GM18858 (cell line): ENCODE measurements at regions not wholly inside any gene's neighbourhood (a gene's known extent, or its start where the extent isn't known, plus 50 kb on each side); places are given as distances from the start of the nearest gene placed in this dataset.
A peak's percentile ranks its signal among the peaks of the same experiment; 100 is the strongest.

Experiments
- ATAC-seq: cut with Tn5 transposase; IDR thresholded peaks from one replicate; pipeline ENCODE4 v1.9.1; 2021; ENCODE audit not compliant: unreplicated experiment

DNA sequence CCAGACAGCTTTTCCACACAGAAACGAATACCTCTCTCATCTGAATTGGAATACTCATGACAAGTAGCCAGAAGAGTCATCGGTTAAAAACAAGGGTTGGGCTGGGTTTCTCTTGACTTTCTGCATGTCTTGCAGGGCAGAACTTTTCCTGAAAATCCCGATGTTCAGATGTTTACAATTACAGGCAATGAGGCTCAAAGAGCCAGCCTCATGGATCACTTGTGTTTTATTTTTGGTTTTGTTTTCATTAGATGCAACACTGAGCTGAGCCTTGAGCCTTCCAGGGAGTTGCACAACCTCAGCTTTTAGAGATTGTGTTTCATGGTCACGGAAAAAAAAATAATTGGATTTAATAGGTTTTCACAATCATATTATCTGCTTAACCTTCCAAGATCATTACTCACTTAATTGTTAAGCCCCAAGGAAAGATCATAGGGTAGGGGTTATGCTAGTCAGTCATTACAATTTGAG, 288.1 kb upstream of the PRDM1 start:
- ATAC-seq = no peak

DNA sequence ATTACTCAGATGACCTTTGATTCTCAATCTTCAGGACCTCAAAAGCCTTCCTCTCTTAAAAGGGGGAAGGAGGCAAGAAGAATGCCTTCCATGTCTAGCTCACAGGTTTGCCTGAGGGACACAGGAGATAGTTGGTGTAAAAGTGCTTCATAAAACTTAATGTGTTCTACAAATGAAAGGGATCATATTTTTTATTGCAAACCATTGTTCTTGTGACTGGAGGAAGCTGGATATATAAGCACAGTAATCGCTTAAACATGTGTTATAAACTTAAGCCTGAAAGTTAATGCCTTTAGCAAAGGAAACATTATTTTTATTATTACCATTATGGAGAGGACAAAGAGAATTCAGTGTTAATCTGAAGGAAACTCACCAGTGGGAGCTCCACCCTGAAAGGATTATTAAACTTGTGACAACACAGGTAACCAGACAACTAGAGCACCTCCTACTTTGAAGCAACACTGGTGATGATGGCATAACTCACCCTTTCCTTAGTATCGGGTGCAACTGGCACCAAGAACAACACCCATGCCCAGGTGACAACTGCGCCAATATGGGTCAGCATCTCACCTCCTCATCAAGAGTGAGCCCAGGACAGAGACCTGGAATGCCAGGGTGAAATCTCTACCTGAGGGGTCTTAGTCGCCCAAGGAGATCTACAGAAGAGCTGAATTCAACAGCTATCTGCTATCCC, 288.7 kb upstream of the PRDM1 start:
- ATAC-seq = no peak

DNA sequence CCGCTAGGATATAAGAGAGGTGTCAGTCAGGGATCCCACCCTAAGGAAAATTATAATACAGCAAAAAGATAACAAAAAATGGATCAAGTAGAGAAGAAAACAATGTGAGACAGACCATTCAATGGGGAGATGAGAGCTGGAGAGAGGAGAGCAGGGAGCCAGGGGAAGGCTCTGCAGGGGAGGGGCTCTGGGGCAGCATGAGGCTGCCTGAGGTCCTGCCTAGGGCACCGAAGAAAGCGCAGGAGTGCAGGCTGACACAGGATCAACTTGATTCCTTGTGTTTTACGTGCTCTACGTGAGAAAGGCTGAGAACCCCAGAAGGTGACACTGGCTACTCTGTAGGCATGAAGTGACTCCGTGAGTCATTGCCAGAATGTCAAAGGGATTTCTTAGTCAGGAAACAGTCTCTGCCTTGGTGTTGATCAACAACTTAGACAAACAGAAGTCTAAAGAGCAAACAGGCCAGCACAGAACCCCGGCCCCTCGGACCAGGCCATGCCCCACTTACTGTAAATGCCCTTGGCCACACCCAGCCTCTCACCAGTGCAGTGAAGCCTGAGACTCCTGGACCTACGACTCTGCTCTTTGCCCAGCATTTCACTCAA, 290.1 kb upstream of the PRDM1 start:
- ATAC-seq = no peak

DNA sequence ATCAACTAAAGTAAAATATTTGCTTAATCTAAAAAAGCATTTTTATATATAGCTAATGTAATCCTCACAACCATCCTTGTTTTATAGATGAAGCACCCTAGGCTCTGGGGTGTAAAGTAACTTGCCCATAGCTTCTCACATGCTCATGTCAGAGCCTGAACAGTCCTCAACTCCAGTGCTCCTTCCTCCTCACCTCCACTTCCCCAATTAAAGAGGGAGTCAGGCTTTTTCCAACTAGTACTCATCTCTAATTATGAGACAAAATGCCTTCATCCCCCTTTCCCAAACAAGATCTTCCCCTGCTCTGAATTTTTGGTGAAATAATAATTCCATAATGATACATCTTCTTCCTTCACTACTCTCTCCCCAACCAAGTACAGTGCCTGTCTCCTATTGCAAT, 290.8 kb upstream of the PRDM1 start:
- no peak for ATAC-seq

DNA sequence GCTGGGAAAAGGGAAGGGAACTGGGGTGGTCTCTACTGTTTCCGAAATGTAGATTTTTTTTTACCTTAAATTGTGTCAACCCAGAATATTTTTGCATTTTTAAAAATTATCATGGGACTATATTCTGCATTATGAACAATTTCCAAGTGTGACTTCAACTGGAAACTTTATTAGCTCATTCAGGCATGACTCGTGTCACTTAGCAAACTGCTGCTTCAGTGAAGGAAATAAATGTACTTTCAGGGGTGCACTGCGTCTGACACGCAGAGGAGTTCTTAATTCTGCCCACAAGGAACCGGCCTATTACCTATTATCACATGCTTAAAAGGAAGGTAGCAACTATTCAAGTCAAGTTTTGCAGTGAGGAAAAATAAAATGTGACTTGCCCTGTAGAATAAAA, 291.3 kb upstream of the PRDM1 start:
- peak; percentile 32 for ATAC-seq

DNA sequence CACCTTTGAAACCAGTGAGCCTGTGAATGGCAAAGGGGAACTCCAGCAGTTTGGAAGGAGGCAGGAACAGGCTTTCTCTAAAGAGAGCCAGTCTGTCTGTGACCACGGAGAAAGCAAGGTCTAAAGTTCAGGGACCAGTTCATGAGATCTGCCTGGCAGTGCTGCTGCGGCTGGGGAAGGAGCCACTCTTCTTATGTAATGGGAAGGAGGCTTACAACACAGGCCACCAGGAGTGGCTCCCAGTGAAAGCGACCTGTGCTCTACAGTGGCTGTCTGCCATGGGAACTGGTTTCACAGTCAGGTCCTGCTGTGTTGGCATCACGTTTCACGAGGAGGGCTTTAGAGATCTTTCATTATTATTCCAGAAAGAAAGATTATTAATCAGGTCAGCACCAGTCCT, 291.9 kb upstream of the PRDM1 start:
- ATAC-seq = no peak

DNA sequence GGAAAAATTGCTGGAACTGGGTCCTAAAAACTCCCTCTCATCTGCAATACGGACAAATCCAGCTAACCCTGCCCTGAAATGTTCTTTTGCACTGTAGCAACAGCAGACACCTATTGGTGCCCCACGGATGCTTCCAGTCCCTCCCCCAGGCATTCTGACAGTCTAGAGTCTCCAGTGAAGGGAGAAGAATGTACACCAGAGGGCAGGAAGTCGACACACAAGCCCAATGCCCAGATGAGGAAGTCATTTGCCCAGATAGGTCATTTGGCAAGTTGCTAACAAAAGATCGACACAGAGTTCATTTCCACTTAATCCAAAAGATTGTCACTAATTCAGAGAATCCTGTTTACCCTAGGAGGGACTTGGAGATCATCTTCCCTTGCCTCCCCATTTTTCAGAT, 293.0 kb upstream of the PRDM1 start:
- no peak for ATAC-seq

DNA sequence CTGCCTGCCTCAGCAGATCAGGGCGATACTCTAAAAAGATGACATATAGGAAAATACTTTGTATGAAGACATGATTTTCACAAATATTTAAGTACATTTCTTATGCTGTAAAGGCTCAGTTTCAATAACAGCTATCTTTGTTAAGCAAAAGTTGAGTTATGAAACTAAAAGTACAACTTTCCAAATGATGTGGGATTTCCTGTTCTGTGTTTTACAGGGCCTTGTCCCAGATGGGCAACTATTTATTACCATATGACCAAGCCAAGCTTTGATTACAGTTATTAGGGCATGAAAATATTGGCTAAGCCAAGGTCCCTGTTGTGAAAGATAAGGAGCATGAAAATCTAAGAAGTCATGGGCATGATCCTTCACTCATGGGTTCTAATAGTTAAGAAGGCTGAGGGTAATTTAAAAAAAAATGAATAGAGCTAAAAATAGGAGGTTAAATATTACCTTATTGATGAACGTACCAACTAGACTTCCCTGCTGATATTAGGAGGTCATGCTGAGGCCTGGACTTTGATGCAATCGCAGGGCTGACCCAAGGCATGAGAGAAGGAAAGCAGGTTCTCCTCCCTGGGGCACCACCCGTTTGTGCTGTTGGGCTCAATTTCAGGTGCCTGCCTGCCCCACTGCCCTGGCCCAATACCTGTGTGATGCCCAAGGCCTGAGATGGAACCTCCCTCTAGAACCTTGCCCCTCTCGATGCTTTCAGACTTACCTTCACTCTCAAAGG, 294.4 kb upstream of the PRDM1 start:
- ATAC-seq = peak; percentile 38

DNA sequence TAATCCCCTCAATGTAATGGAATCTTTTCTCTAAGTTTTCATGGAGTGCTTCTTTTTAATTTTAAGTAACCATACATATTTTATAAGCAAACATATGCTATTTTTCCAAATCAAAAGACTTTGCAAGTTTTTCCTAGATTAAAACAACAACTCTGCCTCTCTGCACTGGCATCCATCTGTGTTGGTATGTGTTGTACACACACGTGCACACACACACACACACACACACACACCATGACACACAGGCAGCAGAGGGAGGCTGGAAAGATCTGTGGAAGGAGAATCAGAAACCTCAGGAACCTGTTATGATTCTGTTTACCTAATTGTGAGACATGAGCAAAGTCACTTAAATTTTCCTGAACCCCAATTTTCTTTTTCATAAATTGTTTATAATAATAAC, 295.0 kb upstream of the PRDM1 start:
- ATAC-seq = no peak

DNA sequence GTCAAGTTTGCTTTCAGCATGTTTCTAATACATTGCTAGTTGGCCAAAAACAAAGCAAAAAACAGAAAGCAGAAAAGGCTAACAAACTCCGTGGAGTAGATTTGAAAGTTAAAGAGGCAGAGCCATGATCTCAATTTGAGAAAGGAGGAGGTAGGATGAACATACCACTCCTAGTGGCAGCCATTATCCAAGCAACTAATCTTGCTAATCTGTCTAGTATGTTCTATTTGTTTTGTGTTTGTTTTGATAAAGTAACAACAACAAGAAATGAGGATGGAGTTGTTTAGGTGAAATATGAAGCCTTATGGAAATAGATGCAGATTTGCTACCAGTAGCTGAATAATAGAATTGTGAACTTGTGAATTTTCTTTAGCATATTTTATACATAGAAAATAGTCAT, 295.5 kb upstream of the PRDM1 start:
- no peak for ATAC-seq

DNA sequence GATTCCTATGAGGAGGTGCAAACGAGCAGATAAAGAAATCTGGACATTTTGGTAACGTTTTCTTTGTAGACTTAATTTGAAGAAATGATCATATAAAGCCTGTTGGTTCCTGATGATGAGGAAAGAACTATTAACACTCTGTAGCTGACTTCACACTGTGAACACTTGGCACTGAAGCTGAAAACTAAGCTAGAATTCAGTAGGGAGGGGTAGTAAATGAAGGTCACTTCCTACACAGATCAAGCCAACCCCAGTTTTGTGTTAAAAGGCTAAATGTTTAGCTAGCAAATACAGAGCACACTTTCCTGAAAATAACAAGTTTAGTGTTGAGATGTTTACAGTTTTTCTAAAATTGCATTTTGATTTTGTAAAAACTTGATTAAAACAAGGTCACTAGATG, 296.2 kb upstream of the PRDM1 start:
- ATAC-seq = no peak

DNA sequence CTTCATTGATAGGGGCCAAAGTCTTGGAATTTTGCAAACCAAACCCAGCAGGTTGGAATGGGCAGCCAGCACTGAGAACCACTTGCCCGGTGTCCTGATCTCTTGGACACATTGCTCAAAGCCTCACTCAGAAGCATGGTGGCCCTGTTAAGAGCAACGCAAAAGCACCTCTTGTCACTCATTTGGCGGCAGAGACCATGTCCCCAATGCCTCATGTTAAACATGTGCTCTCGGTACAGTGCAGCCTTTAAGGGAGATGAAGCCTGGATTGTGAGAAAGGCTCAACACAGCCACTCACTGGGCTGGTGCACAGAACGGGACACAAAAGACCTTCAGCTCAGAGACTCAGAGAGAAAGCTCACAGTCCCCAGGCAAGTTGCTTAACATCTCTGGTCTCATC, 298.4 kb upstream of the PRDM1 start:
- ATAC-seq = no peak

DNA sequence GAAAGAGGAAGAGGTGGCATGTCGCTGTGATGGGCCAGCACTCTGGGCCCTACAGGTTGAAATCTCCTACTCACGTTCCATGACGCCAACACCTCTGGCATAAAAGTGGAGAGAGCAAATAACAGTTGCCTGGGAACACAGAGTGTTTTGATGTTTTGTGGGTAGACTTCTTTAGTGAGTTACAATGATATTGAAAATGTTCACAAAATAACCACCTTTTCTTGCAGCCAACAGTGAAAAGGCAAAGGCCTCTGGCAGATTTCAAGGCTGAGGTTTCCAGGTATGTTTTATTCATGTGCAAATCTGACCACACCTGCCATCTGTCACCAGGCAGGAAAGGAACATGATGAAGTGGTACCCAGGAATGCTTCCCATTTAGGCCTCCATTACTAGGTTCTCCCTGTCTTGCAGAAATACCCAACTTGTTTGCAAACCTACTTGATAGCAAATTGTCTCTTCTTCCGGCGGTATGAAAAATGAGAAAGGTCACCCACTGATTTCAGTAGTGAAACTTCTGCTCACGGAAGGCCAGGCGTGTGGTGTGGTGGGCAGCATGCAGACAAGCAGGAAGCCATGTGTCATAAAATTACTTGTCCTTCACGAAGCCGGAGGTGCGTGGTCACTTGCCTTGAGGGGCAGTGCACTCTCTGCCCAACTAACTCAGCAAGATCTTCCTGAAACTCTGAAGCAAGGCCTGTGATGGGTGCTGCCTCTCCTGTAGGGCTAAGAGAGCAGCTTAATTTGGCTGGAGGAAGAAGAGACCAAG, 299.1 kb upstream of the PRDM1 start:
- peak; percentile 54 for ATAC-seq

DNA sequence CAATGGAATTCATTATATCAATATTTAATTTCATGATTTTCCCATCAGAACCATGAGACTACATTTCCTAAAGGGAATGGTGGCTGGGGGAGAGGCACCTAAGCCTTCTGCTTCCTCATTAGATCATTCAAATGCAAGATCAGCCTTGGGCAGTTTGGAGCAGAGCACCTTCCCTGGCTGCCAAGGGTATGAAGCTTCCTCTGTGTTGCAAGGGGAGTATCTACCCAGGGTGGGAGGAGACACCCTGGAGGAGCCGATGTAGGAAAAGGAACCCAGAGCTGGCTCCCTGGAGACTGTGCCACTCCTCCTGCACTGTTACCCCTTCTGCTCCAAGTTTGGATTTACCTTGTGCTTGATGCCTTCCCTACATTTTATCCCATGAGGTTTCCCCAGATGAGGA, 299.7 kb upstream of the PRDM1 start:
- ATAC-seq = no peak

DNA sequence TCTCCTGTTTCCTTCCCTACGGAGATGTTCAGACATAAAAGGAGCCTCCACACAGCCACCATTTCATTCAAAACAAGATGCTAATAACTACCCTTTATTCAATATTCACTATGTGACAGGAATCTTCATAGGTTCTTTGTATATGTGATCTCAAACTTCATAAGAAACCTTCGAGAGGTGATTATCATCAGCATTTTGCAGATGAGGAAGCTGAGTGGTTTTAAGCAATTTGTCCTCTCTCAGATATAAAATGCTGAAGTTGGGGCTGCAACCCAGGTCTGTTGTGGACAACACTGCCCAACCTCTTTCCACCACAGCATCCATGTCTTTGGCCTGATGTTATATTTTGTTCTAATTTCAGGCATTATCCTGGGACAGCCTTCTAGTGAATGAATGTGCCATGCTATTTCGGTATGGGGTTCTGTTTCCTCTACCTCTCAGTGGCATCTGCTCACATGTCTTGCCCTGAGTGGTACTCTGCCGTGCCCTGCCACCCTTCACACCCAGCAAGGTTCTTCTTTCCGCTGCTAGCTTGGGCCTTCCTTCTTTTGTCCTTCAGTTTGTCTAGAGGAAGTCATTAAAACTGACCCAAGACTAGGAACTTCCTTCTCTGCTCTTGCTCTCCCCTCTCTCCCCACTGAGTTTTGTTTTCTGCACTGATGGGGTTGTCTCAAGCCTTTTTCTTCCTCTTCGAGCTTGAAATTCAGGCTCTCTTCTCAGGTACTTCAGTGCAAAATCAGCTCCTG, 300.9 kb upstream of the PRDM1 start:
- no peak for ATAC-seq

DNA sequence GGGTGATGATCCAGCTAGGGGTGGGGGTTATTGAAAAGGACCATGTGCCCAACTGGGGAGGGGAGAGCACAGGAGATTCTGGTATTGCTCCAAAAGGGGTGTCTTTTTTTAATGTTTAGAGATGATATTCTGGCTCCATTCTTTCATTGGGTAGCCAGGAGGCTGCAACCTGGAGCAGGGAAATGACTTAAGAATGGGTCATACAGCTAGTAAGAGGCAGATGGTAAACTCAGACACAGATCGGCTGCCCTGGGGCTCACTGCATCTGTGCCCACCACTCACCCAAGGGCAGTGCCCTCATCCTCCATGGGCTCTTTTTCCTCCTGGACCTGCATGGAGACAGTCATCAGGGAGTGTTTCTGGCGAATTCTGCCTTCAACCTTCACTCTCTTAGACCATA, 302.0 kb upstream of the PRDM1 start:
- no peak for ATAC-seq

DNA sequence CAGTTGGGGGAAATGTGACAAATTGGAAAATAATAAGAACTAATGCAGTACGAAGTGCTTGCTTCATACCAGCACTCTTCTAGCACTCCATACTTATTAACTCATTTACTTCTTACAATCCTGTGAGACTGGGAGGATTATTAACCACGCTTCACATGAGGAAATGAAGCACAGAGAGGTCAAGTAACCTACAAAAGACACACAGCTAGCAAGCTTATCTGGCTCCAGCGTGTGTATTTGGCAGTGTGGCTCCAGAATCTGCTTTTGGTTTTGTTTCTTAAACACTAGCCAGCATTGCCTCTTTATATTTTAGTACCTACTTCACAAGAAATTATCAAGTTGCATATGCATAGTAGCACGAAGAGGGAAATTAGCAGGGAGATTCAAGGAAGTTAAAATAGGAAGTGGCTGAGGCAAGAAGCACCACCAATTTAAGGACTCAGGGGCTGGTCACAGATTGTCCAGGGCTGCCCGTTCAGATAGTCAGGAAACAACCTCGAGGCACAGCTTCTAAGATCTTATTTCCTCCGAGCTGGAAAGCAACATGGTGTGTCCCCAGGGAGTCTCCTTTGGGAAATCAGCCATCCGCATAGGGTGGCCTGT, 302.7 kb upstream of the PRDM1 start:
- ATAC-seq = no peak

DNA sequence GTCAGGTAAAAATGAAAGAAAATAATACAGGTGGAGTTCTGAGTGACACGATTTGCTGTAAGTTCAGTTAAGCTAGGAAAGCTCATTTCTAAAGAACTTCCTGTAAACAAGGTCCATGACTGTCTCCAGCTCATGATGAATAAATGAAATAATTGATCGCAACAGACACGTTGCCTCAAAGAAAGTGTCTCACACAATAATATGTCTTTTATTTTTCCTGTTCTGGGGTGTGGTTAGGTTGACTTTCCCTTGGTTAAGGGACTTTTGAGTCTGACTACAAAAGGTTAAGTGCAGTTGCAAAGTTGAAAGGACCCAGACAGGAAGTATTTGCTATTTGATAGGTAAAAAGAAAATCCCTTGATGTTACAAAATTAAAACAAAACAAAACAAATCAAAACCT, 304.2 kb upstream of the PRDM1 start:
- no peak for ATAC-seq

DNA sequence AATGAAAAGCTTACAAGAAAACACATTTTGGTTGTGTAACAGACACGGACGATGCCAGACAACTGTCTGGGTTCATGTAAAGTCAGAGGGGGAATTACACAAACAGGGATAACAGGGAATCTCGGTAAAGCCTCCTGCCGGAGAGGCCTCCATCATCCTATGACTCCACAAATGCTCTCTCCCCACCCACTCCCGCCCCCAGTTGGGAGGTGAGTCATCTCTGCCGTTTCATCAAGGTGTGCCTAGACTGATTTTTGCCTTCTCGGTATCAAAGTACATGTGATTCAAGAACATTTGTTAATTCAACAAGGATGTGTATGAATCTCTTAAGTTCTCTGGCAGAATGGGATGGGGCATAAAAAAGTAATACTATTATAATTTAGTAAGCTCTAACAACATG, 304.9 kb upstream of the PRDM1 start:
- no peak for ATAC-seq

DNA sequence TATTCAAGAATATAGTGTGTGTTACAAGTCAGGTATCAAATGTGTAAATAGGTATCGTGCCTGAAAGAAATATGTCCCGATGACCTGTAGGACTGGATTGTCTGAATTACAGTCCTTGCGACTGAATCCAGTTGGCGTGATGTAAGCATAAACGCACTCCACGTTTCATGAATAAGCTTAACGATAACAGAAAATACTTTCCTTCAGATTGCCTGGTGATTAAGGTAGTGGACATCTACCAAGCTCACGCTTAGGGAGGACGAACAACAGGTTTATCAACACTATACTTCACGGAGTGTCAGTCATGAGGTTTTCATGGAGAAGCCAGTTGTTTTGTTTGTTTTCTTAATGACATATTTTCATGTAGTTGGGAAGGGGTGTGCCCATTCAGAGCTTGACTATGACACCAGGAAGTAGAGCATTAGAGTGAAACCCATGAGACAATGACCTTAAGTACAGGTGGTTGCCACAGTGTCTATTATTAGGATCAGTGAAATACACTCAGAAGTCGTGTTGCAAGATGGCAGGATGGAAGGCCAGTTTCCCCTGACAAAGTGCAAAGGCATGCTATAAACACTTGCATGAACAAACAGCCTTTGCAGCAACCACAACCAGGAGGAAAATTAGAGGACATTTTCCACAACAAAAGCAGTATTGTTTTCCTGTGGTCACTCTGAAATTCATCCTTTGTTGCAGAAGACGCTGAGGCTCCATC, 305.8 kb upstream of the PRDM1 start:
- ATAC-seq = no peak
